ENCODE measurements at regions not wholly inside any gene's neighbourhood (a gene's known extent, or its start where the extent isn't known, plus 50 kb on each side); places are given as distances from the start of the nearest gene placed in this dataset.

DNA sequence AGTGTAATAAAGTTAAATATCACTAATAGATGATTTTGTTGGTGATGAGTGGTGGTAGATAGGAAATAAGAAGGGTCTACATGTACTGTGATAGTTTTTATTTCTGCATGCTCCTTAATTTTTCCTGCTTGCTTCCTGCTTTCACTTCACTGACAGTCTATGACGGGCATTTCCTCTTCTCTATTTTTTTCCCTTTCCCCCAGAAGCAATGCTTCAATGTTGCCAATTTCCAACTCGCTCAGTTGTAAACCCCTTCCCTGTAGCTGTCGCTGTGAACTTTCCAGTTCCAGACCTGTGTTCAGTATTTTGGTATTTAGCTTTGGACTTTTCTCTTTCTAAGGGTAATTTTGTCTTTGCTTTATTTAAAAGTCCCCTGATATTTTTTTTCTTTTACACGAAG is 123.5 kb upstream of the AGR3 start:
- CTCF ChIA-PET: no interaction called here
- Histone ChIP-seq H3K4me3 (ENCODE audit: low read depth, low read length) (no peak overlapping the region), H3K36me3 (ENCODE audit: control insufficient read depth, insufficient read depth, low read length) (no peaks in the 10 kb centered on the region), H3K27me3 (ENCODE audit: control insufficient read depth, insufficient read depth, low read length) (no peaks in the 10 kb centered on the region)
- TF ChIP-seq, protein P1, sequence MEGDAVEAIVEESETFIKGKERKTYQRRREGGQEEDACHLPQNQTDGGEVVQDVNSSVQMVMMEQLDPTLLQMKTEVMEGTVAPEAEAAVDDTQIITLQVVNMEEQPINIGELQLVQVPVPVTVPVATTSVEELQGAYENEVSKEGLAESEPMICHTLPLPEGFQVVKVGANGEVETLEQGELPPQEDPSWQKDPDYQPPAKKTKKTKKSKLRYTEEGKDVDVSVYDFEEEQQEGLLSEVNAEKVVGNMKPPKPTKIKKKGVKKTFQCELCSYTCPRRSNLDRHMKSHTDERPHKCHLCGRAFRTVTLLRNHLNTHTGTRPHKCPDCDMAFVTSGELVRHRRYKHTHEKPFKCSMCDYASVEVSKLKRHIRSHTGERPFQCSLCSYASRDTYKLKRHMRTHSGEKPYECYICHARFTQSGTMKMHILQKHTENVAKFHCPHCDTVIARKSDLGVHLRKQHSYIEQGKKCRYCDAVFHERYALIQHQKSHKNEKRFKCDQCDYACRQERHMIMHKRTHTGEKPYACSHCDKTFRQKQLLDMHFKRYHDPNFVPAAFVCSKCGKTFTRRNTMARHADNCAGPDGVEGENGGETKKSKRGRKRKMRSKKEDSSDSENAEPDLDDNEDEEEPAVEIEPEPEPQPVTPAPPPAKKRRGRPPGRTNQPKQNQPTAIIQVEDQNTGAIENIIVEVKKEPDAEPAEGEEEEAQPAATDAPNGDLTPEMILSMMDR (IDR thresholded peaks at IDR 0.05; ENCODE audit: insufficient read depth, low read depth, low read length): no peak
- POLR2A ChIA-PET: no interaction called here
- DNase-seq (ENCODE audit: low read depth): no peak

DNA sequence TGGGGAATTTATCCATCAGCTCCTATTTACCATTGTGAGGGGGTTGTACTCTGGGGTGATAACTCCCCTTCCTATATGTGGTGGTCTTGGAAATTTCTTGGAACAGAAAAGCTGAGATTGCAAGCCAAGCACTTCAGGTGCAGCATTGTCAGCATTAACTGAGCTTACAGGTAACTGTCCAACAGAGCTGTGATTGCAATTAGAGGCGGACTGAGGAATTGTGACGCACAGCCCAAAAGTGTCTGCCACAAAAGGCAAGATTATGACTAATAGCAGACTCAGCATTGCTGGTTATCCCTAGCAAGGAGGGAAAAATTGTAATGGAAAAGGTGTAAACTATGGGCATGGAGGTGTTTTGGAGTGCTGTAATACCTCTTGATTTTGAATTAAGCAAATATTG is 126.1 kb upstream of the AGR3 start:
- no peaks in the 10 kb centered on the region for H3K27me3 ChIP-seq (ENCODE audit: control insufficient read depth, insufficient read depth, low read length)
- TF ChIP-seq, protein P1 (IDR thresholded peaks at IDR 0.05; ENCODE audit: insufficient read depth, low read depth, low read length): no peak
- H3K4me3 ChIP-seq (ENCODE audit: low read depth, low read length): no peak overlapping the region
- H3K36me3 ChIP-seq (ENCODE audit: control insufficient read depth, insufficient read depth, low read length): no peaks in the 10 kb centered on the region
- DNase-seq (ENCODE audit: low read depth): no peak
- ChIA-PET POLR2A (no interaction called here), CTCF (interaction anchor here (1.5 to 1.8 kb wide), 3 partner anchors 8 to 25 kb away, joined by 3 to 7 read pairs (median 4); no protein-coding TSS in a partner anchor)

DNA sequence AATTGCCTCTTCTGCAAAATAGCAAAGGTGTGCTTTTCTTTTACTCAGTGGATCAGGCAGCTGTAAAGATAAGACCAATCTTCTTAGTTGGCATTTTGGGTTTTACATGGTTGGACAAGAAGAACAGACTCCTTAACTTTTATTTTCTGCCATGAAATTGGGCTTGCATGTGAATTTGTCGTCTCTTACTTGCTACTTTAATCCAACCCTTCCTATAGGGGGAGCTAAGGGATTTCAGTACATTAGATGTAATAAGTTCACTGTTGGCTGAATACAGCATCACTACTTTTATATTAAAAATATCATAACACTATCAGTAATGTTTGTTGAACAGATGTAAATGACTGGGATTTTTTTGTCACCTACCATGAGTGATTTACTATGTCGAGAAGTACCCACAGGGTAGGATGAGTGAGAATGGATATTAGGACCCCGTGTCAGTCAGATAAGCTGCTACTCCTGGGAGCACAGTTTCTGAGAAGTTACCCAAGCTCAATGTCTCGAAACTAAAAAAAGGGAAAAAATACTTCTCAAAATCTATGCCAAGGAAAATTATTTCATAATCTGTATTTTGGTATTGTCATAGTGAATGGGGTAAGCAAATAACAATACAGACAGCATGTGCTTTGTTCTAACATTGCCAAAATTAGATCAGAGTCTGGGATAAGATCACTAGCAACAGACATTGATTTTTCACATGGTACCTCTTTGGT is 127.4 kb upstream of the AGR3 start:
- DNase-seq (ENCODE audit: low read depth): no peak

DNA sequence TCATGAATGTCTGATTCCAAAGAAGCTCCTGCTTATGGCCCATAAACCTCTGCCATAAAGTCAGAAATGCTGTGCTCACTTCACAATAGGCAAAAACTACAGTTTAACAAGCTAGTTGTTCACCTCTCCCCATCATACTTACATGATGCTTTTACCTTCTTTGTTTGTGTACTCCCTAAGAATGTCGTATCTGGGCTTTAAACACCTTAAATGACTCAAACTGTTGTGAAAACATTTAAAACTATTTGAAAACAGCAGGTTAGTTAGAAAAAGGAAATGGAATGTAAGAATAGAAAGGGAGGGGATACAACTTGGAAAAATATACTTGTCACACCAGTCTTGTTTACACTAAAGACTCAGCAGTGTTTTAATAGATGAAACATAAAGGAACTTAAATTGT is 128.2 kb upstream of the AGR3 start:
- TF ChIP-seq, protein P1 (IDR thresholded peaks at IDR 0.05; ENCODE audit: insufficient read depth, low read depth, low read length): no peak
- H3K36me3 ChIP-seq (ENCODE audit: control insufficient read depth, insufficient read depth, low read length): no peaks in the 10 kb centered on the region
- no peaks in the 10 kb centered on the region for H3K27me3 ChIP-seq (ENCODE audit: control insufficient read depth, insufficient read depth, low read length)
- CTCF ChIA-PET: interaction anchor here (0.6 to 1.5 kb wide), 7 partner anchors 10 to 641 kb away, joined by 3 to 7 read pairs (median 4); no protein-coding TSS in a partner anchor
- POLR2A ChIA-PET: no interaction called here
- no peak overlapping the region for H3K4me3 ChIP-seq (ENCODE audit: low read depth, low read length)
- DNase-seq (ENCODE audit: low read depth): no peak

More for the DNA sequence above, 127.4 kb upstream of the AGR3 start:
- no peaks in the 10 kb centered on the region for H3K27me3 ChIP-seq (ENCODE audit: control insufficient read depth, insufficient read depth, low read length)
- no peaks in the 10 kb centered on the region for H3K36me3 ChIP-seq (ENCODE audit: control insufficient read depth, insufficient read depth, low read length)
- TF ChIP-seq, protein P1 (IDR thresholded peaks at IDR 0.05; ENCODE audit: insufficient read depth, low read depth, low read length): peak; percentile 37; the same call in 1 of the 2 replicates
- ChIA-PET CTCF (interaction anchor here (0.6 to 1.8 kb wide), 14 partner anchors 10 to 656 kb away, joined by 3 to 7 read pairs (median 4); no protein-coding TSS in a partner anchor), POLR2A (no interaction called here)
- H3K4me3 ChIP-seq (ENCODE audit: low read depth, low read length): no peak overlapping the region

DNA sequence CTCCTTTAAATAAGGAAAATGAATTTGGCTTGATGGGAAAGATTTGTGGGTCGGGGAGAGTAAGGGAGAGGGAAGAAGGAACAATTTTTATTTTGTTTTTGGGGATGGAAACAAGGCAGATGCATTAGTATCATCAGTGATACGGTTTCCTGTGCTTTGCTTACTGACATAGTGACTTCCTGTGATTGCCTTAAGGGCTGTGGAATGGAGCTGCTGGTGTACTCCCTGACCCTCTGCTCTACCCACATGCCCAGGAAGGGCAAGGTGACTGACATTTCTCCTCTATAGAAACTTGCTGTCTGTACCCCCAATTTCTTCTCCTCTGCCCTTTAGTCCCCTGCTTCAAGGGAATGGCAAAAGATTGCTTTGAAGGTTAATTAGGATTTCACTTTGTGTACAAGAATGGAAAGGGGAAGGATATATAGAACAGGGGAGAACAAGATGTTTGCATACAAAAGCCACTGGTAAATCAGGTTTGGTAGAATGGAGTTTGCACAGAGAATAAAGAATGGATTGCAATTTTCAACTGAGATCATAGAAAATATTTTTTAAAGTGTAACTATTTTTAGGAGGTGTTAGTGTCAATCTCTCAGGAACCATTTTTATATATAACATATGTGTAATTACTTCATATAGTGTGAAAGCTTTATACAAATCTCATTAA is 129.0 kb upstream of the AGR3 start:
- Histone ChIP-seq H3K36me3 (ENCODE audit: control insufficient read depth, insufficient read depth, low read length) (no peaks in the 10 kb centered on the region), H3K27me3 (ENCODE audit: control insufficient read depth, insufficient read depth, low read length) (no peaks in the 10 kb centered on the region), H3K4me3 (ENCODE audit: low read depth, low read length) (no peak overlapping the region)
- no peak for DNase-seq (ENCODE audit: low read depth)
- TF ChIP-seq, protein P1 (IDR thresholded peaks at IDR 0.05; ENCODE audit: insufficient read depth, low read depth, low read length): no peak
- CTCF ChIA-PET: interaction anchor here (1.5 kb wide), 1 partner anchor 29 kb away, joined by 4 read pairs; no protein-coding TSS in a partner anchor
- POLR2A ChIA-PET: no interaction called here
